VCaP (cell line): ENCODE measurements at regions not wholly inside any gene's neighbourhood (a gene's known extent, or its start where the extent isn't known, plus 50 kb on each side); places are given as distances from the start of the nearest gene placed in this dataset.

Experiments used
- H3K27ac ChIP-seq: fragments of 450-650 bp; 2 replicates; pipeline ENCODE4 v1.5.1; 2017
- TF ChIP-seq, protein P1 (sequence below): fragments of 450-650 bp; conservative IDR thresholded peaks from 2 replicates; pipeline ENCODE4 v1.5.1; 2017; ENCODE audit warnings: mild to moderate bottlenecking, moderate library complexity

DNA sequence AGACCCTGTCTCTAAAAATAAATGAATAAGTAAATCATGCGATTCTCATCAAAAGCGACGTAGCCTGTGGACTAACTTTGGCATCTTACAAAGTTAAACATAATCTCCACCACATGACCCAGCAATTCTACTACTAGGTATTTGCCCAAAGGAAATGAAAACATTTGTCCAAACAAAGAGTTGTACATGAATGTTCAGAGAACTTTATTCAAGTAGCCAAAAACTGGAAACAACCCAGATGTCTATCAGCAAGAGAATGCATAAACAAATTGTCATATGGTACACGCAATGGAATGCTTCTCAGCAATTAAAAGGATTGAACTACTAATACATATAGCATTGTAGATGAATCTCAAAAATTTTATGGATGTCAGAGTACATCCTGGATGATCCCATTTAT lies 82.6 kb downstream of the ADRB2 start:
- H3K27ac ChIP-seq = peak overlapping the region; percentile 95

DNA sequence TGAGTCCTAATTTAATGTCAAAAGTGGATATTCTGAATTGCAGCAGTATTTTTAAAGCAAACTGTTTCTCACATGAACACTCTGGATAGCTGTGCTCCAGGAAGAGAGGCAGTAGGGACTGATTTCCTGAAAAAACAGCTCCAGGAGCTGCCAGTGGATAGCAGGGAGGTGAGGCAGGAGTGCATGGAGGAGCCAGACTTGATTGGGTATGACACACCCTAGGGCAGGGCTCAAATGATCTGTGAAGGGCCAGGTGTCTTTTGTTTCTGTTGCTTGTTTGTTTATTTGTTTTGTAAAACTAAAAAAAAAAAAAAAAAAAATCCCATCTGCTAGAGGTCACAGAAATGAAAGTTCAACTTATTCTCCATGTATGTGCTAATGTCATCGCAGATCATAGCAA lies 83.4 kb downstream of the ADRB2 start:
- TF ChIP-seq, protein P1, sequence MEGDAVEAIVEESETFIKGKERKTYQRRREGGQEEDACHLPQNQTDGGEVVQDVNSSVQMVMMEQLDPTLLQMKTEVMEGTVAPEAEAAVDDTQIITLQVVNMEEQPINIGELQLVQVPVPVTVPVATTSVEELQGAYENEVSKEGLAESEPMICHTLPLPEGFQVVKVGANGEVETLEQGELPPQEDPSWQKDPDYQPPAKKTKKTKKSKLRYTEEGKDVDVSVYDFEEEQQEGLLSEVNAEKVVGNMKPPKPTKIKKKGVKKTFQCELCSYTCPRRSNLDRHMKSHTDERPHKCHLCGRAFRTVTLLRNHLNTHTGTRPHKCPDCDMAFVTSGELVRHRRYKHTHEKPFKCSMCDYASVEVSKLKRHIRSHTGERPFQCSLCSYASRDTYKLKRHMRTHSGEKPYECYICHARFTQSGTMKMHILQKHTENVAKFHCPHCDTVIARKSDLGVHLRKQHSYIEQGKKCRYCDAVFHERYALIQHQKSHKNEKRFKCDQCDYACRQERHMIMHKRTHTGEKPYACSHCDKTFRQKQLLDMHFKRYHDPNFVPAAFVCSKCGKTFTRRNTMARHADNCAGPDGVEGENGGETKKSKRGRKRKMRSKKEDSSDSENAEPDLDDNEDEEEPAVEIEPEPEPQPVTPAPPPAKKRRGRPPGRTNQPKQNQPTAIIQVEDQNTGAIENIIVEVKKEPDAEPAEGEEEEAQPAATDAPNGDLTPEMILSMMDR = no peak
- H3K27ac ChIP-seq = peak overlapping the region; percentile 95

More for the DNA sequence above, 82.6 kb downstream of the ADRB2 start:
- TF ChIP-seq, protein P1 = no peak

DNA sequence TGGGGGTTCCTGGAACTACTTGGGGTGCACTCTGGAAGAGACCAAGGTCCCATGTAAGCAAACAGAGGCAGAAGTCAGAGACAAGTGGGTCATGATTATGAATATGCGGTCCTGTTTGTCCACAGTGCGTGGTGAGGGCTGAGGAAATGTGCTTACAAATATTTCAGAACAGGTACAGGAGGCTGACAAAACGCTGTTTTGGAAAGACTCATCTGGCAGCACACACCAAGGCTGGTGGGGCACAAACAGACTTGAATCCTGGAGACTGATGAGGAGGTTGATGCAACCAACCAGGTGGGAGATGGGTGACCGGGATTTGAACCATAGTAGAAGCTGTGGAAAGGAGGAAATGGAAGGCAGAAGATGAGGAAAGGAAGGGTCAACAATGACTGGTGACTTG lies 83.8 kb downstream of the ADRB2 start:
- TF ChIP-seq, protein P1 = no peak
- peak overlapping the region; percentile 95 for H3K27ac ChIP-seq

DNA sequence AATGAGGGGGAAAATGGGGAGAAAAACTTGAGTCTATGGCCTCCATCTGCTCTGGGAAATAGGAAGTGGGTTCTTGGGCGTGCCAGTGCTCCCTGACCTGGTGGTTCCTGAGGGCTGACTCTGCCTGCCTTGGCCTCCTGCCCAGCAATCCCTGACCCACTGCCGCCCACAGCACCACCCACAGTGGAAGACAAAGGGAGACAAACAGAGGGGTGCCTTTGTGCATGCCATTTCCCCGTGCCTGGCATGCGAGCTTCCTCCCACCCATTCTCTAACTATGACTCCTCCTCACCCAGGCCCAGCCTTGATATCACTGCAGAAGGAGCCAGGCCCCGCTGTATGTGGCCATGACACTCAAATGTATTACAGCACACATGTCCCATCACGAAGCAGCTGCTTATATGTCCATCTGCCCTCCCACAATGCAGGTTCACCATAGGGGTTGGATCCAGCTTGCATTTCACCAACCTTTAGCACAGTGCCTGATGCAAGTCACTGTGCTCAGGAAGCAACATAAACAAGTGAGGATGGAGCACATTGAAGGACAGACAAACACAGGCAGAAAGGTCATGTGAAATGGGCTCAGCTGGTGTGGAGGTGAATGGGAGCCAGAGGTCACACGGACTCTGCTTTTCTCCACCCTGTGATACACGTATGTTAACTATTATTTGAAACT lies 84.4 kb downstream of the ADRB2 start:
- TF ChIP-seq, protein P1 = no peak
- H3K27ac ChIP-seq = peak overlapping the region; percentile 95; the same call in 1 of the 2 replicates

DNA sequence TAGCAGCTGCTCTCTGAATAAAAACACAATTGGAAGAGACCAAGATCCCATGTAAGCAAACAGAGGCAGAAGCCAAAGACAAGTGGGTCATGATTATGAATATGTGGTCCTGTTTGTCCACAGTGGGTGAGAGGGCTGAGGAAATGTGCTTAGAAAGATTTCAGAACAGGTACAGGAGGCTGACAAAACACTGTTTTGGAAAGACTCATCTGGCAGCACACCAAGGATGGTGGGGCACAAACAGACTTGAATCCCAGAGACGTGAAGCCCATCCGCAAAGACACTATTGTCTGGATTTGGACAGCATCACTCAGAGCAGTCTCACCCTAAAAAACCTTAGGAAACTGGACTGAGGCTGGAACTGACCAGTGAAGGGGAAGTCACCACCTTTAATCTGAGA lies 85.0 kb downstream of the ADRB2 start:
- peak overlapping the region; percentile 95; the same call in 1 of the 2 replicates for H3K27ac ChIP-seq
- TF ChIP-seq, protein P1 = no peak

DNA sequence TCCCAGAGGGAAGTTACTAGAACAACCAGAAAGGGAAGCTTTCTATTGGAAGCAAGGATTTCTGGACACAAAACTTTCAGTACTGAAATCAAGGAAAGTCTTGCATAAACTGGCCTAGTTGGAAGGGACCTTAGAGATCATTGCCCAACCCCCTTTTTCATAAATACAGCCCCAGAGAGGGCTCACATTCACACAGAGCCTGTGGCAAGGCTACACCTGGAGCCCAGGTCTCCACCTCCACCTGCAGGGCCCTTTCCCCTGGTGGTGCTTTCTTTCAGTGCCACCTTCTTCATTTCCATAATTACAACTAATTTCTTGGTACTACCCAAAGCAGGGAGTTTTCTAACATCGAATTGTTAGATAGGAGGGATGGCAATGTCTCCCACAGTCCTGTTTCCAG lies 85.7 kb downstream of the ADRB2 start:
- H3K27ac ChIP-seq = peak overlapping the region; percentile 32; the same call in 1 of the 2 replicates
- TF ChIP-seq, protein P1 = no peak

DNA sequence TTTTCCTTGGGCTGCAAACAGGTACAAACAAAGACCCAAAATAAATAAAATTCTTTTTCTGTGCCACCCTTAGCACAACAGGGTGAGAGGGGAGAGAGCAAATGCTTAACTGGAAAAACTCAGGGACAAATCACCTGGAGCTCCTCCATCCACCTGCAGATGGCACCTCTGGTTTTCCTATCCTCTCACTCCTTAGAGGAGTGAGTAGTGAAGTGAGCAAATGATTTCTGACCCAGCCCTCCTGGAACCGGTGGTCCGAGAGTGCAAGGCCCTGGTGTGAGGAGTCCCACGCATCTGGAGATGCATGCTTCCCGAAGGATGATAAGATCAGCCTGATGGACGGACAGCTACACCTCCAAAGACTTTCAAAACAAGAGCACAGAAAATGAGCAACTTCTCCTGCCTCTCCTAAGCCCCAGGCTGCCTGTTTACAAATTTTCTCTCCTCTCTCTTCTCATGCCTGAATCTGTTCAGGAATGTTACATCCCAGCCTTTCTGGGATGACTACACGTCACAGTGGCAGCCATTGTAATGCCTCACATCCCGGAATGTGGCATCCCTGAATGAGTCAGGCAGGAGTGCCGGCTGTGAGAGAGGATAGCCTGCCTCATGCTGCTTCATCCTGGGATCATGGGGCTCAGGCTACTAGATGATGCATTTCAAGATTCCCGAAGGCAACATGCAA lies 86.4 kb downstream of the ADRB2 start:
- H3K27ac ChIP-seq = peak overlapping the region; percentile 32; the same call in 1 of the 2 replicates
- TF ChIP-seq, protein P1 = peak; percentile 71
